Activated CD4-positive, alpha-beta T cell treated with anti-CD3 and anti-CD28 coated beads, Interleukin-2, amount 10 ng/mL, durations not matched to agents 24 days and 14 days (primary cell): ENCODE measurements at regions not wholly inside any gene's neighbourhood (a gene's known extent, or its start where the extent isn't known, plus 50 kb on each side); places are given as distances from the start of the nearest gene placed in this dataset.
"Not testable (repeated sequence)": the region's sequence is repeated elsewhere in the genome, so short reads cannot be mapped to it uniquely, and the experiment has no call there.

Experiments
- DNase-seq: peaks from one replicate; pipeline ENCODE4 v3.0.0; 2022
- H3K27ac Mint-ChIP-seq: one replicate; pipeline ENCODE4 v1.8.0; 2022; ENCODE audit warnings: mild to moderate bottlenecking, mixed read lengths
- H3K27me3 Mint-ChIP-seq: one replicate; pipeline ENCODE4 v1.8.0; 2022; ENCODE audit warnings: mixed read lengths
- H3K36me3 Mint-ChIP-seq: one replicate; pipeline ENCODE4 v1.8.0; 2022; ENCODE audit warnings: low read depth, mild to moderate bottlenecking, mixed read lengths
- H3K4me1 Mint-ChIP-seq: one replicate; pipeline ENCODE4 v1.8.0; 2021; ENCODE audit warnings: mixed read lengths
- H3K4me3 Mint-ChIP-seq: one replicate; pipeline ENCODE4 v1.8.0; 2022; ENCODE audit warnings: mild to moderate bottlenecking, moderate library complexity, mixed read lengths
- H3K9me3 Mint-ChIP-seq: one replicate; pipeline ENCODE4 v1.8.0; 2021; ENCODE audit warnings: mixed read lengths
- intact Hi-C: fragments of 100-400 bp; cut with micrococcal nuclease; formaldehyde crosslinking; loops from one replicate; pipeline ENCODE4 v1.15.1; 2023

GRCh38 chr16:75861311-75862097, 135.2 kb upstream of the CPHXL start:
- no peak for DNase-seq
- Mint-ChIP-seq H3K27ac (no peak overlapping the region), H3K27me3 (peaks cover 2% of the 10 kb centered on the region), H3K36me3 (no peaks in the 10 kb centered on the region), H3K4me1 (no peaks in the 10 kb centered on the region), H3K4me3 (no peak overlapping the region), H3K9me3 (no peaks in the 10 kb centered on the region)
- intact Hi-C loops = no loop called here

DNA sequence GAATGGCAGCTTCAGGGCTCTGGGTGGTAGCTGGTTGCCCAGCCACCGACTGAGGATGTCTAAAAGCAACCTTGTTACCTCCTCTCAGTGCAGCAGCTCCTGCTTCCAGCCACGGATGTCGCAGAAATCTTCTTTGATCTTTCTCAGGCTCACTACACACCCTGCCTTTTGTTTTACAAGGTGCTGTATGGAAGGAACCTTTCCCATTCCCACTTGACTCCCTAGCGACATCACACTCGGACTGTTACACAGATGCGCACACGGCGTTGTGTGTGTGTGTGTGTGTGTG, 135.8 kb upstream of the CPHXL start:
- no peak overlapping the region for H3K4me3 Mint-ChIP-seq
- intact Hi-C loops = no loop called here
- no peak for DNase-seq
- no peaks in the 10 kb centered on the region for H3K4me1 Mint-ChIP-seq
- no peaks in the 10 kb centered on the region for H3K9me3 Mint-ChIP-seq
- H3K36me3 Mint-ChIP-seq = no peaks in the 10 kb centered on the region
- peaks cover 2% of the 10 kb centered on the region for H3K27me3 Mint-ChIP-seq
- no peak overlapping the region for H3K27ac Mint-ChIP-seq

DNA sequence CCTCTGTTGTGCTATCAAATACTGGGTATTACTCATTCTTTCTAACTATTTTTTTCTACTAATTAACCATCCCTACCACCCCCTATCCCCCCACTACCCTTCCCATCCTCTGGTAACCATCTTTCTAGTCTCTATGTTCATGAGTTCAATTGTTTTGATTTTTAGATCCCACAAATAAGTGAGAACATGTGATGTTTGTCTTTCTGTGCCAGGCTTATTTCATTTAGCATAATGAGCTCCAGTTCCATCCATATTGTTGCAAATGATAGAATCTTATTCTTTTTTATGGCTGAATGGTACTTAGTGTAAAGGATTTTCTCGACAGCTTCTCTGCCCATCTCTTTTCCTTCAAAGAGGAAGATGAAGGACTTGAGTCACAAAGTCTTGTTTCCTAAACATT, 138.0 kb upstream of the CPHXL start:
- intact Hi-C loops = no loop called here
- peaks cover 2% of the 10 kb centered on the region for H3K27me3 Mint-ChIP-seq
- H3K9me3 Mint-ChIP-seq = no peaks in the 10 kb centered on the region
- H3K27ac Mint-ChIP-seq = no peak overlapping the region
- no peaks in the 10 kb centered on the region for H3K4me1 Mint-ChIP-seq
- no peaks in the 10 kb centered on the region for H3K36me3 Mint-ChIP-seq
- DNase-seq = no peak
- H3K4me3 Mint-ChIP-seq = no peak overlapping the region

- intact Hi-C loops = no loop called here
- no peak for DNase-seq
- Mint-ChIP-seq H3K36me3 (no peaks in the 10 kb centered on the region), H3K4me1 (no peaks in the 10 kb centered on the region), H3K27ac (no peak overlapping the region), H3K27me3 (no peaks in the 10 kb centered on the region), H3K4me3 (no peak overlapping the region), H3K9me3 (no peaks in the 10 kb centered on the region)
Measured at GRCh38 chr16:75865736-75866135, 139.4 kb upstream of the CPHXL start.

- no peaks in the 10 kb centered on the region for H3K9me3 Mint-ChIP-seq
- H3K4me1 Mint-ChIP-seq = no peaks in the 10 kb centered on the region
- no peaks in the 10 kb centered on the region for H3K36me3 Mint-ChIP-seq
- H3K27me3 Mint-ChIP-seq = no peaks in the 10 kb centered on the region
- H3K27ac Mint-ChIP-seq = no peak overlapping the region
- no peak overlapping the region for H3K4me3 Mint-ChIP-seq
- no peak for DNase-seq
- intact Hi-C loops = no loop called here
Measured at GRCh38 chr16:75868636-75869632, 142.6 kb upstream of the CPHXL start.

DNA sequence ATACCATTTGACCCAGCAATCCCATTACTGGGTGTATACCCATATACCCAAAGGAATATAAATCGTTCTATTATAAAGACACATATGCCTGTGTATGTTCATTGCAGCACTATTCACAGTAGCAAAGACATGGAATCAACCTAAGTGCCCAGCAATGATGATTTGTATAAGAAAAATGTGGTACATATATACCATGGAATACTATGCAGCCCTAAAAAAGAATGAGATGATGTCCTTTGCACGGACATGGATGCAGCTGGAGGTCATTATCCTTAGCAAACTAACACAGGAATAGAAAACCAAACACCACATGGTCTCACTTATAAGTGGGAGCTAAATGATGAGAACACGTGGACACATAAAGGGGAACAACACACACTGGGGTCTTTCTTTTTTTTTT, 155.0 kb upstream of the CPHXL start:
- H3K27ac Mint-ChIP-seq, H3K36me3 Mint-ChIP-seq, H3K4me1 Mint-ChIP-seq, H3K4me3 Mint-ChIP-seq, intact Hi-C loops, H3K9me3 Mint-ChIP-seq, DNase-seq, H3K27me3 Mint-ChIP-seq: not testable (repeated sequence)

GRCh38 chr16:75899163-75899562, 172.9 kb upstream of the CPHXL start:
- no peaks in the 10 kb centered on the region for H3K27me3 Mint-ChIP-seq
- H3K4me3 Mint-ChIP-seq = no peak overlapping the region
- no peak overlapping the region for H3K27ac Mint-ChIP-seq
- H3K4me1 Mint-ChIP-seq = no peaks in the 10 kb centered on the region
- intact Hi-C loops = no loop called here
- DNase-seq = no peak
- H3K9me3 Mint-ChIP-seq = no peaks in the 10 kb centered on the region
- no peaks in the 10 kb centered on the region for H3K36me3 Mint-ChIP-seq

DNA sequence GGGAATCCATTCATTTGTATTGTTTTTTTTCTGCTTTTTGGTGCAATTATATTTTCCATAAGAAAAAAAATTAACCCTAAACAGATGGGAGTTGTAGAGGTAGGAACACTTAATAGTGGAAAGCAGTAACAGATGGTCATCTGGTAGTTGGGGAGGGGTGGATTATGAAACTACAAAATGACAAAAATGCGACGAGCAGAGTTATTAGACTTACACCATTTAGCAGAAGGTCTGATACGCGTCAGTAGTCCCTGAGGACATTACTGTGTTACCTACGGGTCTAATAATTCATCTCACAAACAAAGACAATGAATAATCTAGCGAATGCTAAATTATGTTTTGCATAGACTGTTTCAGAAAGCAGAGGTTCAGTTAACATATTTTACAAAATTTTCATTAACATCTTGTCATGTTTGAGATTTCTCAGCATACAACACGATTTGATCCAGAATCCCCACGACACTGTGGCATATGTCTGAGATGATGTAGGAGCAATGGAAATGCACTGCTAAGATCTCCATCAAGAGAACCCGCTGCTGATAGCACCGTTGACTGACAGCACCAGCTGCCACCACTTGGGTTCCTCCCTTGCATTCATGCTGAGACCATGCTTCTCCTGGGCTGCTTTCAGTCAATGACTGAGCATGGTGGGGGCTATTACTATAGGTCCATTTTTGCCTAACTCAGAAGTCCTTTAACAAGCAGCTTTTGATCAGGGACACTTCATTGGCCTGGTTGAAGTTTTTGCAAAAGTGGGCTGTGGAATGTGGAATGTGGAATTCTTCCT, 182.2 kb upstream of the CPHXL start:
- no peak for DNase-seq
- H3K9me3 Mint-ChIP-seq = no peaks in the 10 kb centered on the region
- H3K27ac Mint-ChIP-seq = no peak overlapping the region
- no peak overlapping the region for H3K4me3 Mint-ChIP-seq
- intact Hi-C loops = no loop called here
- H3K36me3 Mint-ChIP-seq = no peaks in the 10 kb centered on the region
- no peaks in the 10 kb centered on the region for H3K27me3 Mint-ChIP-seq
- peaks cover 1% of the 10 kb centered on the region for H3K4me1 Mint-ChIP-seq

- Mint-ChIP-seq H3K27me3 (no peaks in the 10 kb centered on the region), H3K27ac (no peak overlapping the region), H3K9me3 (no peaks in the 10 kb centered on the region), H3K4me3 (no peak overlapping the region), H3K36me3 (no peaks in the 10 kb centered on the region), H3K4me1 (peaks cover 1% of the 10 kb centered on the region)
- intact Hi-C loops = no loop called here
- DNase-seq = no peak
Measured at GRCh38 chr16:75909746-75910145, 183.5 kb upstream of the CPHXL start.

GRCh38 chr16:75911896-75912295, 185.6 kb upstream of the CPHXL start:
- DNase-seq = no peak
- H3K4me1 Mint-ChIP-seq = peaks cover 1% of the 10 kb centered on the region
- H3K9me3 Mint-ChIP-seq = no peaks in the 10 kb centered on the region
- H3K36me3 Mint-ChIP-seq = no peaks in the 10 kb centered on the region
- H3K27me3 Mint-ChIP-seq = no peaks in the 10 kb centered on the region
- no peak overlapping the region for H3K27ac Mint-ChIP-seq
- H3K4me3 Mint-ChIP-seq = no peak overlapping the region
- intact Hi-C loops = no loop called here

GRCh38 chr16:75913958-75914357, 187.7 kb upstream of the CPHXL start:
- intact Hi-C loops = no loop called here
- no peak for DNase-seq
- Mint-ChIP-seq H3K4me3 (no peak overlapping the region), H3K27ac (no peak overlapping the region), H3K4me1 (peaks cover 1% of the 10 kb centered on the region), H3K36me3 (no peaks in the 10 kb centered on the region), H3K9me3 (no peaks in the 10 kb centered on the region), H3K27me3 (no peaks in the 10 kb centered on the region)

DNA sequence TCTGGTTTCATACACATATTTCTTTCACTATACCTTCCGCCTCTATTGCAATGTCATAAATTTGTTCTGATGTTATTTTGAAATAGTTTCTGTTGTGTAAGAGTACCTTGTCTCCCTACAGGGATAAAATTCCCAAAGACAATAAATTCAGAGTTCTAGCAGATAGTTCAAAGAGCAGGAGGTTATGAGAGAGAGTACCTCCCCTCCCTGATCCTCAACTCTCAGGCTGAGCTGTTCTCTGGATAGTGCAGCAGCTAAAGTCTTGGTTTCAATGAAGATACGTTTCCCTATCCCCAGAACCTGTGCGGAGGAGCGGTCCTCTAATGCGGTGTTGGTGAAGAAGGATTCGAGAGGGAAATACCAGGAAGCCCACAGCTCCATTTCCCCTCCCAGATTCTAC, 190.2 kb upstream of the CPHXL start:
- no peaks in the 10 kb centered on the region for H3K36me3 Mint-ChIP-seq
- H3K4me1 Mint-ChIP-seq = no peaks in the 10 kb centered on the region
- no peak overlapping the region for H3K4me3 Mint-ChIP-seq
- no peak overlapping the region for H3K27ac Mint-ChIP-seq
- no peaks in the 10 kb centered on the region for H3K27me3 Mint-ChIP-seq
- intact Hi-C loops = no loop called here
- DNase-seq = no peak
- no peaks in the 10 kb centered on the region for H3K9me3 Mint-ChIP-seq

- Mint-ChIP-seq H3K4me3 (no peak overlapping the region), H3K9me3 (no peaks in the 10 kb centered on the region), H3K27me3 (no peaks in the 10 kb centered on the region), H3K4me1 (no peaks in the 10 kb centered on the region), H3K27ac (no peak overlapping the region), H3K36me3 (no peaks in the 10 kb centered on the region)
- no peak for DNase-seq
- intact Hi-C loops = no loop called here
Measured at GRCh38 chr16:75918109-75918508, 191.8 kb upstream of the CPHXL start.

- Mint-ChIP-seq H3K36me3 (no peaks in the 10 kb centered on the region), H3K27me3 (no peaks in the 10 kb centered on the region)
Measured at GRCh38 chr16:75919664-75920063, 193.4 kb upstream of the CPHXL start.

More at GRCh38 chr16:75919664-75920063, 193.4 kb upstream of the CPHXL start:
- DNase-seq = no peak
- H3K4me3 Mint-ChIP-seq = no peak overlapping the region
- intact Hi-C loops = no loop called here
- no peaks in the 10 kb centered on the region for H3K4me1 Mint-ChIP-seq
- H3K27ac Mint-ChIP-seq = no peak overlapping the region
- no peaks in the 10 kb centered on the region for H3K9me3 Mint-ChIP-seq
